ENCODE measurements at regions not wholly inside any gene's neighbourhood (a gene's known extent, or its start where the extent isn't known, plus 50 kb on each side); places are given as distances from the start of the nearest gene placed in this dataset.
A peak's percentile ranks its signal among the peaks of the same experiment; 100 is the strongest.

DNA sequence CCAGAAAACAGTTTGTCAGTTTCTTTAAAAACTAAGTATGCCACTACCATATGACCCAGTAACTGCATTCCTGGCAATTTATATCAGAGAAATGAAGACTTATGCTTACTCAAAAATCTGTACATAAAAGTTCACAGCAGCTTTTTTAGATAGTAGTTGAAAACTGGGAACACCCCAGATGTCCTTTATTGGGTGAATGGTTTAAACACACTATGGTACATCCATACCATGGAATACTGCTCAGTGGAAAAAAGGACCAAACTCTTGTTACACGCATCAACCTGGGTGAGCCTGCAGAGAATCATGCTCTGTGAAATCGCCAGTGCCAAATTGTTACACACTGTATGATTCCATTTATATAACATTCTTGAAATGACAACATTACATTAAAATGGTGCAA lies 127.6 kb upstream of the RET start:
- CTCF ChIA-PET, result no interaction called here
- no peak overlapping the region for H3K27ac Mint-ChIP-seq

GRCh38 chr10:42950606-42951485 lies 126.0 kb upstream of the RET start:
- H3K27me3 ChIP-seq (ENCODE audit: control insufficient read depth in 2 of 2, insufficient read depth in 2 of 2, low read length in 2 of 2), result no peaks in the 10 kb centered on the region
- H3K27me3 Mint-ChIP-seq, result peaks cover 0 to 15% (median 8%) of the 10 kb centered on the region in 5 donors
- peaks cover 0 to 7% (median 0%) of the 10 kb centered on the region in 11 donors for H3K9me3 Mint-ChIP-seq
- H3K9me3 ChIP-seq (ENCODE audit: control insufficient read depth in 2 of 3, low read length in 3 of 3), result no peaks in the 10 kb centered on the region
- ATAC-seq (no peak), DNase-seq (peak in 1 of 9 donors; percentile 8)
- no peaks in the 10 kb centered on the region for H3K36me3 Mint-ChIP-seq
- POLR2A ChIA-PET, result no interaction called here
- H3K4me3 ChIP-seq (ENCODE audit: low read length), result no peak overlapping the region
- no peaks in the 10 kb centered on the region for H3K4me1 ChIP-seq (ENCODE audit: control insufficient read depth in 2 of 2, insufficient read depth in 2 of 2, low read length in 2 of 2)
- intact Hi-C loops (cut with micrococcal nuclease), result no loop called here
- no peak overlapping the region for H3K27ac Mint-ChIP-seq
- H3K27ac ChIP-seq (ENCODE audit: low read depth, low read length), result no peak overlapping the region
- CTCF ChIA-PET, result no interaction called here
- no peaks in the 10 kb centered on the region for H3K36me3 ChIP-seq (ENCODE audit: control insufficient read depth in 2 of 3, insufficient read depth in 3 of 3, low read length in 3 of 3)
- H3K4me3 Mint-ChIP-seq, result no peak overlapping the region
- peaks cover 0 to 2% (median 0%) of the 10 kb centered on the region in 7 donors for H3K4me1 Mint-ChIP-seq

More for the DNA sequence above, 127.6 kb upstream of the RET start:
- Histone ChIP-seq H3K9me3 (ENCODE audit: control insufficient read depth in 2 of 3, low read length in 3 of 3) (no peaks in the 10 kb centered on the region), H3K27me3 (ENCODE audit: control insufficient read depth in 2 of 2, insufficient read depth in 2 of 2, low read length in 2 of 2) (no peaks in the 10 kb centered on the region), H3K27ac (ENCODE audit: low read depth, low read length) (no peak overlapping the region), H3K4me3 (ENCODE audit: low read length) (no peak overlapping the region), H3K4me1 (ENCODE audit: control insufficient read depth in 2 of 2, insufficient read depth in 2 of 2, low read length in 2 of 2) (no peaks in the 10 kb centered on the region), H3K36me3 (ENCODE audit: control insufficient read depth in 2 of 3, insufficient read depth in 3 of 3, low read length in 3 of 3) (no peaks in the 10 kb centered on the region)
- H3K27me3 Mint-ChIP-seq, result peaks cover 0 to 16% (median 8%) of the 10 kb centered on the region in 5 donors
- DNase-seq (no peak), ATAC-seq (no peak)
- no peaks in the 10 kb centered on the region for H3K36me3 Mint-ChIP-seq
- peaks cover 0 to 7% (median 0%) of the 10 kb centered on the region in 11 donors for H3K9me3 Mint-ChIP-seq
- peaks cover 0 to 2% (median 0%) of the 10 kb centered on the region in 7 donors for H3K4me1 Mint-ChIP-seq
- no peak overlapping the region for H3K4me3 Mint-ChIP-seq
- intact Hi-C loops (cut with micrococcal nuclease), result no loop called here
- POLR2A ChIA-PET, result no interaction called here

- DNase-seq, result peak in 1 of 9 donors; percentile 12
- peaks cover 0 to 9% (median 2%) of the 10 kb centered on the region in 11 donors for H3K9me3 Mint-ChIP-seq
- intact Hi-C loops (cut with micrococcal nuclease), result no loop called here
These were observed 125.2 kb upstream of the RET start for GRCh38 chr10:42951486-42952251.

GRCh38 chr10:42952349-42952748 lies 124.5 kb upstream of the RET start:
- no peak for ATAC-seq
- H3K27me3 Mint-ChIP-seq, result peaks cover 0 to 15% (median 8%) of the 10 kb centered on the region in 5 donors

More at GRCh38 chr10:42951486-42952251, 125.2 kb upstream of the RET start:
- no peak for ATAC-seq
- Histone ChIP-seq H3K27ac (ENCODE audit: low read depth, low read length) (no peak overlapping the region), H3K4me1 (ENCODE audit: control insufficient read depth in 2 of 2, insufficient read depth in 2 of 2, low read length in 2 of 2) (no peaks in the 10 kb centered on the region), H3K27me3 (ENCODE audit: control insufficient read depth in 2 of 2, insufficient read depth in 2 of 2, low read length in 2 of 2) (no peaks in the 10 kb centered on the region), H3K9me3 (ENCODE audit: control insufficient read depth in 2 of 3, low read length in 3 of 3) (no peaks in the 10 kb centered on the region), H3K36me3 (ENCODE audit: control insufficient read depth in 2 of 3, insufficient read depth in 3 of 3, low read length in 3 of 3) (no peaks in the 10 kb centered on the region), H3K4me3 (ENCODE audit: low read length) (no peak overlapping the region)
- H3K36me3 Mint-ChIP-seq, result no peaks in the 10 kb centered on the region
- ChIA-PET CTCF (no interaction called here), POLR2A (no interaction called here)
- peaks cover 0 to 2% (median 0%) of the 10 kb centered on the region in 7 donors for H3K4me1 Mint-ChIP-seq
- peaks cover 0 to 15% (median 8%) of the 10 kb centered on the region in 5 donors for H3K27me3 Mint-ChIP-seq
- H3K4me3 Mint-ChIP-seq, result no peak overlapping the region
- H3K27ac Mint-ChIP-seq, result no peak overlapping the region

GRCh38 chr10:42952931-42953683 lies 123.8 kb upstream of the RET start:
- H3K4me1 Mint-ChIP-seq, result peaks cover 0 to 2% (median 0%) of the 10 kb centered on the region in 7 donors
- H3K4me3 Mint-ChIP-seq, result no peak overlapping the region
- no peaks in the 10 kb centered on the region for H3K9me3 ChIP-seq (ENCODE audit: control insufficient read depth in 2 of 3, low read length in 3 of 3)
- intact Hi-C loops (cut with micrococcal nuclease), result no loop called here
- ChIA-PET CTCF (no interaction called here), POLR2A (no interaction called here)
- peaks cover 0 to 13% (median 3%) of the 10 kb centered on the region in 11 donors for H3K9me3 Mint-ChIP-seq
- H3K36me3 Mint-ChIP-seq, result no peaks in the 10 kb centered on the region
- DNase-seq (peak in 1 of 9 donors; percentile 13), ATAC-seq (no peak)
- no peak overlapping the region for H3K4me3 ChIP-seq (ENCODE audit: low read length)
- H3K27me3 Mint-ChIP-seq, result peaks cover 0 to 15% (median 8%) of the 10 kb centered on the region in 5 donors
- no peaks in the 10 kb centered on the region for H3K4me1 ChIP-seq (ENCODE audit: control insufficient read depth in 2 of 2, insufficient read depth in 2 of 2, low read length in 2 of 2)
- no peak overlapping the region for H3K27ac Mint-ChIP-seq
- H3K36me3 ChIP-seq (ENCODE audit: control insufficient read depth in 2 of 3, insufficient read depth in 3 of 3, low read length in 3 of 3), result no peaks in the 10 kb centered on the region
- H3K27ac ChIP-seq (ENCODE audit: low read depth, low read length), result no peak overlapping the region
- H3K27me3 ChIP-seq (ENCODE audit: control insufficient read depth in 2 of 2, insufficient read depth in 2 of 2, low read length in 2 of 2), result no peaks in the 10 kb centered on the region

More at GRCh38 chr10:42952349-42952748, 124.5 kb upstream of the RET start:
- intact Hi-C loops (cut with micrococcal nuclease), result no loop called here
- DNase-seq, result peak in 1 of 9 donors; percentile 15
- Mint-ChIP-seq H3K4me3 (no peak overlapping the region), H3K36me3 (no peaks in the 10 kb centered on the region), H3K27ac (no peak overlapping the region), H3K4me1 (peaks cover 0 to 2% (median 0%) of the 10 kb centered on the region in 7 donors), H3K9me3 (peaks cover 0 to 13% (median 3%) of the 10 kb centered on the region in 11 donors)
- Histone ChIP-seq H3K27ac (ENCODE audit: low read depth, low read length) (no peak overlapping the region), H3K9me3 (ENCODE audit: control insufficient read depth in 2 of 3, low read length in 3 of 3) (no peaks in the 10 kb centered on the region), H3K36me3 (ENCODE audit: control insufficient read depth in 2 of 3, insufficient read depth in 3 of 3, low read length in 3 of 3) (no peaks in the 10 kb centered on the region), H3K4me1 (ENCODE audit: control insufficient read depth in 2 of 2, insufficient read depth in 2 of 2, low read length in 2 of 2) (no peaks in the 10 kb centered on the region), H3K27me3 (ENCODE audit: control insufficient read depth in 2 of 2, insufficient read depth in 2 of 2, low read length in 2 of 2) (no peaks in the 10 kb centered on the region), H3K4me3 (ENCODE audit: low read length) (no peak overlapping the region)
- ChIA-PET CTCF (no interaction called here), POLR2A (no interaction called here)
